ENCODE measurements at regions not wholly inside any gene's neighbourhood (a gene's known extent, or its start where the extent isn't known, plus 50 kb on each side); places are given as distances from the start of the nearest gene placed in this dataset.

DNA sequence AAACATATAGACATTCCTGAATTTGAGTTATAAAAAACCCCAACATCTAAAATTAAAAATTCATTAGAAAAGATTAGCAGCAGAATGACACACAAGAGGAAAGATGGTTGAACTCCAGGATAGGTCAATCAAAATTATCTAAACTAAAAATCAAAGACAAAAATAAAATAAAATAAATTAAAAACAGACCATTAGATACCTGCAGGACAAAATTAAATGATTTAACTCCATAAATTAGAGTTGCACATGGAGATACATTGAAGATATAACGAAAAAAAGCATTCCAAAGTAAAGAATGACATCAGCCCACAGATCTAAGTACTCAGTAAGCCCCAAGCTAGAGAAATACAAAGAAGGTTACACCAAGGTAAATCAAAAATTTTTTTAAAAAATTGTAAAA, 226.1 kb upstream of the SORCS1 start:
- DNase-seq, result no peak

DNA sequence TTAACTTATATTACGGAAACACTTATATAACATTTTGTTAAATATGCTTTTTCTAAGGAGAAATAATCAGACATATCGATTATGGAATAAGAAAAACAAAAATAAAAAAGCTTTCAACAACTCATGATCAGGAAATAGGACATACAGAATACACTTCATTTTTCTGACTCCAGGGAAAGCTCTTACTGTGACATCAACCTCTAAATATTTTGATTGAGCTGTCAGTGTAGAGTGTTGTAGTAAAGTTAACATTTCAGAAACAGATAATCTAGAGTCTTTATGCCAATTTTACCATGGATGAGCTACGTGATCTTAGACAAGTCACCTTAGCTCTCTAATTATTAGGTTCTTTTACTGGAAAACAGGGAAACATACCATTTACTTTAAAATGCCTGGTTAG, 218.9 kb upstream of the SORCS1 start:
- DNase-seq, result no peak

DNA sequence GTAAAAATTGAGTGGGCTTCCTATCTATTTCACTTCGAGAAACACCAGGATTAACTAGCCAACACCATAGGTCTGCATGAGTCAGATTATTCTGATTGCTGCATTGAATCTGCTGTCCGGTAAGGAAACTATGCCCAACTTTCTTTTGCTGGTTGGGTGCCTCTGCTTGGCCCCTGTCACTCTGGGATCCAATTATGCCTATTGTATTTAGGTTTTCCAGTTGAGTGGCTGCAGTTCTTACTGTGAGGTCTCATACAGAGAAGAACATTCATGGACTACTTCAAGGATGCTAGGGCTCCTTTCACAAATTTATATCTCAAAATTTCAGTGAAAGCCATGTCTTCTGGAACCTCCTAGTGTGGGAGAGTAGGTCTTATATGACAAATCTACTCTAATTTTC, 215.1 kb upstream of the SORCS1 start:
- DNase-seq, result no peak

DNA sequence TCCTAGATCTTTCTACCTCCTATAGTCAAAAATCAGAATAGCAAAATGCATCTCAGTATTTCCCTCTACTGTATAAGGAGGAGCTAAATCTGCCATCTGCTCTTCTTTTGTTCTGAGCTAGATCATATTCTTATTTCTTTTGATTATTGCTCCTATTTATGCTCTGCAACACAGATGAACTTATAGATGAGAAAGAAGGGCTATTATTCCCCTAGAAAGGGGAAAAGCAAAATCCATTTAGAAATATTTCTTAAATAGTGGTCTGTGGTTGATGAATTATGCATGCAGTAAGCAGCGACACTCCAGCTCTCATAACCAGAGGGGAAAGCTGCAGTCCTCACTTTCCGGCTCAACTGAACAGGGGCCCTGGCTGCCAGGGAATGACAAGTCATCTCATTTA, 207.3 kb upstream of the SORCS1 start:
- DNase-seq, result no peak

DNA sequence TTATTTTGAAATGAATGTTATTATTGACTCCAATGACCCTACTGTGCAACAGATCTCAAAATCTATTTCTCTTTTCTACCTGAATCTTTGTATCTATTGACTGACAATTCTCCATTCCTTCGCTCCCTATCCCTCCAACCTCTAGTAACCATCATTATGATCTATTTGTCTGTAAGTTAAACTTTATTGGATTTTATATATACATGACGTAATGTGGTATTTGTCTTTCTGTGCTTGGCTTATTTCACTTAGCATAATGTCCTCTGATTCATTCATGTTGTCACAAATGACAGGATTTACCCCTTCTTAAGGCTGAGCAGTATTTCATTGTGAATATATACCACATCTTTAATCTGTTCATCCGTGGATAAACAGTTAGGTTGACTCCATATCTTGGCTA, 200.4 kb upstream of the SORCS1 start:
- no peak for DNase-seq

DNA sequence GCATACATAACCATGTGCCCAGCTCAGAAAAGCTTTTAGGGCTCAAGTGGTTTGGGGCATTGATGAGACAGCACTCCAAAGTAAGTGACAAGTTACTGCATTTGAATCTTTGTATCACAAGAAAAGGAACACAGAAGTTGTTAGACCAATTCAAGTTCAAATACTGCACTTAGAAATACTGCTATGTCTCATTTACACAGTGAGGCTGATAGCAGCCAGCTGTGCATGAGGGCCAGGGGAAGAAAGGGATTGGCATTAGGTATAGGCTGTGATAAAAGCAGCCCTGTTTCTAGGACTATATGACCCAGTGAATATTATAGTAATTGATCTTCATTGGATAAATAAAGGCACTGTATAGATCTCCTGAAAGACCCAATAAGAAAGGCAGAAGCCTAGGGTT, 197.8 kb upstream of the SORCS1 start:
- DNase-seq, result no peak

DNA sequence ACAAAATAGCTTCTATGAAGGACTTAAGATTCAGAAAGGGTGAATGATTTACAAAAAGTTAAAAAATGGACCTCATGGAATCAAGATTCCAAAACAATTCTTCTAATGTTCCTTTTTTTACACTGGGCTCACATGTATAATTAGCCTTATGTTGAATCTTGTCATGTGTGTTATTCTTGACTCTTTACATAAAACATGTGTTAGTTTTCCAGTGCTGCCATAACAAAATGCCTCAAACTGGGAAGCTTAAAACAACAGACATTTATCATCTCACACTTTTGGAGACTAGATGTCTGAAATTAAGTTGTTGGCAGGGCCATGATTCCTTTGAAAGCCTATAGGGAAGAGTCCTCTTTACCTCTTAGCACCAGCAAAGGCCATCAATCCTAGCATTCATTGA, 192.5 kb upstream of the SORCS1 start:
- DNase-seq, result no peak

DNA sequence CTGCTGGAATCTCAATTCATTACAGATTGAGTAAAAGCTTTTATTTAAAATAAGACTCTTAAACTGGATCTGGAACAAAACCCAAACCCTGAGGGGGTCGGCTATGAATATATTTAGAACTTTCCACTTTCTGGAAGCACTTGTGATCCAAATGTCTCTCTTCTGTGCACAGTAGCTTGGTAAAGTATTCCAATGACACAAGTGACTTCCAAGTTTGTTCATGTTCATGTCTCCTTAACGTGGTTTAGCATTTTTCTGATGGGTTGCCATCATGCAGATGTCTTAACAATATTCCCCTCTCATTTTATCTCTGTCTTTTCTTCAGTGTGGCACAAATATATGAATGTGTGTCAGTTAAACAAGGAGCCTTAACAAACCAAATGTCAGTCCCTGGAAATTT, 191.9 kb upstream of the SORCS1 start:
- no peak for DNase-seq

DNA sequence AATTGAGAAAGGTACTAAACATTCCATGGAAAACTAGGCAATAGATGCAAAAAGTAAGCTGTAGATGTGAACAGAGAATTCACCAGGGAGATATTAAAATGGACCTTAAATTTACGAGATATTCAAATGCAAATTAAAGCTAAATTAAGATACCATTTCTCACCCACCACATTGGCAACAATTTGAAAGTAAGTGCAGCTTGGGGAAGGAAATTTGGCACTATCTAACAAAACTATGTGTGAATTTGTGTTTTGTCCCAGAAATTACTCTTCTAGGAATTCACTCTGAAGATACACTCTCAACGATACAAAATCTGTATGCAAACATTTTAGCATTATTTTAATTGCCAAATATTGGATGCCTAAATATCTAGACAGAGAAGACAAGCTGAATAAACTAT, 178.2 kb upstream of the SORCS1 start:
- DNase-seq, result no peak

DNA sequence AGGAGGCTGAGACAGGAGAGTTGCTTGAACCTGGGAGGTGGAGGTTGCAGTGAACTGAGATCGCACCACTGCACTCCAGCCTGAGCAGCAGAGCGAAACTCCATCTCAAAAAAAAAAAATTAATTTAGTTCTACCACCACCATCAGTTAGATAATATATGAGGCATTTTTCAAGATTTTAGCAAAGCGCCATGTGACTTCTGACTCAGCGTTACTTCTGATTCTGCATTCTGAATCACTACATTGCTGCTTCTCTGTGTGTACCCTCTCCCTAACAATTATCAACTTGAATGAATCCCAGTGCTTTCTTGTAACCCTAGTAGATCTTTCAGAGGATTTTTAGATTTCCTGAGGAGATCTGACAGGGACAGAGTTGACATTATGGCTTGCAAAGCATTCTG, 176.8 kb upstream of the SORCS1 start:
- no peak for DNase-seq

DNA sequence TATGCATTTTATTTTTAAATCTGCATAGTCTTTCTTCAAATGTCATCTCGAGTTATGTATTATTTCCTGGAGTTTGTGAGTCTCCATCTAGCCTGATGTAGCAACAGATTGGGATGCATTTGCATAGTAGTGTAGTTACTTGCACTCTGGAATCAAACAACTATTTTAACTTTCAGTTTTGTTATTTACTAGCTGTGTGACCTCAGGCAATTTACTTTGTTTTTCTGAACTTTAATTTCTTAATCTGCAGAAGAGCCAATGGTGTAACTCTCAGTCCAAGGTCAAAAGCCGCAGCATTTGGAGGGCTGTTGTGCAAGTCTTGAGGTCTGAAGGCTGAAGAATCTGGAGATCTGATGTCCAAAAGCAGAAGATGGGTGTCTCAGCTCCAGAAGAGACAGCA, 175.8 kb upstream of the SORCS1 start:
- no peak for DNase-seq

DNA sequence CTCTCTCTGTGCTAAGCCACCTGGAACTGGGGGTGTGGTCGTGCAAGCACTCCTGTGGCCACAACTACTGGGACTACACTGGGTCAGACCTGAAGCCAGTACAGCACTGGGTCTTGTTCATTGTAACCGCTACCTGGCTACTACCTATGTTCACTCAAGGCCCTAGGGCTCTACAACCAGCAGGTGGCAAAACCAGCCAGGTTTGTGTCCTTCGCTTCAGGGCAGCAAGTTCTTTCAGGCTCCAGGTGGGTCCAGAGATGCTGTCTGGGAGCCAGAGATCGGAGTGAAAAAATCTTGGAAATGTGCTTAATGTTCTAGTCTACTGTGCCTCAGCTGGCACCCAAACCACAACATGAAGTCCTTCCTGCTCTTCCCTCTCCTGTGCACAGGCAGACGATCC, 171.6 kb upstream of the SORCS1 start:
- no peak for DNase-seq

DNA sequence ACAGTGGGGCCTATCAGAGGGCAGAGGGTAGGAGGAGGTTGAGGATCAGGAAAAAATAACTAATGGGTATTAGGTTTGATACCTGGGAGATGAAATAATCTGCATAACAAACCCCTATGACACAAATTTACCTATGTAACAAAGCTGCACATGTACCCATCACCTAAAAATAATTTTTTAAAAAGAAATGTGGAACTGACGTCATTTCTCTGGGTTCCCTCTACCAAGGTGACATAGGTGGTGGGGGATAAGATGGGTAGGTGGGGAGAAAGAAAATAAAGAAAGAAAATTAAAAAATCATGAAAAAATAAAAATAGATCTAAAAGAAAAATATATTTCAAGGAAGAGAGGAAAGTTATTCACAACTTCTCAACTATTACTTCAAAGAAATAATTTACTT, 153.1 kb upstream of the SORCS1 start:
- DNase-seq, result no peak

DNA sequence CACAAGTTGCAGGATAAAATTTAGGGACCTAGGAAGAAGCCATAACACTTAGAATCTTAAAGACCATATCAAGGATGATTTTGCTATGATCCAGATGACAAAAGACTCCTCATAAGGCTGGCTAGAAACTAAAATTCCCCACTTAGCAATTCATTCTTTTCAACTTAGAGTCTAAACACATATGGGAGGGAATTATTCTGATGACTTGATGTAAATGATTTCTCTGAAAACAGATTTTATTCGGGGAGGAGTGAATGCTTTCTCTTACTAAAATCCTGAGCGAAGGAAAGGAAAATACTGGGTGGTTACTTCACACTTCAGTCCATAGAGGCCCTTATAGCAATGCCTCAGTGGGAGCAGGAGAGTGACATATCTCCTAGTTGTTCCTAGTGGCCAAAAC, 138.7 kb upstream of the SORCS1 start:
- no peak for DNase-seq

DNA sequence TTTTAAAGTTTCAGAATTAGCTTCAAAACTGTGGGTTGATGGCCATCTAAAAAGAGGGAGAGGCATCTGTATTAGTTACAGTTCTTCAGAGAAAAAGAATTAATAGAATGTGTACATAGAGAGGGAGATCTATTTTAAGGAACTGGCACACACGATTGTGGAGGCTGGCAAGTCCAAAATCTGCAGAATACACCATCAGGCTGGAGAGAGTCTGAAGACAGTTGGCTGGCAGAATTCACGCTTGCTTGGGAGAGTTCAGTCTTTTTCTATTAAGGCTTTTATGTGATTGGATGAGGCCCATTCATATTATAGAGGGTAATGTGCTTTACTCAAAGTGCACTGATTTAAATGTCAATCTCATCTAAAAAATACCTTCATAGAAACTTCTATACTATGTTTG, 135.1 kb upstream of the SORCS1 start:
- no peak for DNase-seq

DNA sequence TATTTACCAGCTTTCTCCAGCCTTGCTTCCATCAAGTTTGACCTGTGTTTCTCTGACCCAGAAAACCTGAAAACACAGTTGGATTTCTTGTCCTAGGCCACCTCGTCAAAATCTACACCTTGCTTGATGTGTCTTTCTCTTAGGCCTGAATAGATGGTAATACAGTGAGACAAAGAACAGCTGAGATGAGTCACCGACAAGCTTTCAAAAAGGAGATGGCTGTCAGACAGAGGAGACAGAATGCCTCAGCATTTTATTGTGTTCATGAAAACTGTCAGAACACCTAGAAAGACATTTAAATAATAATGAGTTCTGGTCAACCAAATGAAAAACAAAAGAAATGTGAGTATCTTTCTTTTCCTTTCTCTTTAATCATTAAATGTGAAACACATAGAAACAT, 119.7 kb upstream of the SORCS1 start:
- no peak for DNase-seq

DNA sequence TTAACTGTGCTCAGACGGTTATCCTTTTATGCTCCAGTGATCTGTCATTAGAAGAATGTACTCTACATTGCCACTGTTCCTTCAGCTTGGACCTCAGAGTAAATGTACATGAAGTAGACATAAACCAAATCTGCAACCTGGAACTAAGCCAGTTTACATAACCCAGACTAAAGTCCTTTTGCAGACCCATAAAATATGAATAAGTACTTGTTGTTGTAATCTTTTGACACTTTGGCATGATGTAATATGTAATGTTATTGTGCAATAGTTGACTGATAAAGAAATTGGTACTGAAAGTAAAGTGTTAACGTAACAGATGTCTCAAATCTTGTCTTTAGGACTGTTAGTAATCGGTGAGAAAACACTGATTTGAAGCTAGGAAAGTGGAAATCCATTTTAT, 115.8 kb upstream of the SORCS1 start:
- DNase-seq, result no peak

DNA sequence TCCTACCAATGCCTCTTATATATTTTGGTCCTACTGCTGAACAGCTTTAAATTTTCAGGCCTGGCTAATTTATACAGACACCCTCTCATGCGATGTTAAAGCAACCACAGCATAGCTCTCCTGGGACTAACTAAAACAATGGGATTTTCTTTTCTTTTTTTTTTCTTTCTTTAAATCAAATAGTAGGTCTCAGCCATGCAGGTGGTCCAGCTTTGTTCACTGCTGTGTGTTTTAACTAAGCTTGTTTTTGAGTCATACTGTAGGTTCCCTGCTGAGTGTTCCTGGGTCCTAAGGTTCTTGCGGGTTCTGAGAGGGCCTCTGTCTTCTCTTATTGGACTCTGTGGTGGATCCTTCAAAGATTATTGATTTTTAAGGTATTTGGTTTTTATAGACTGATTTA, 113.1 kb upstream of the SORCS1 start:
- DNase-seq, result no peak

DNA sequence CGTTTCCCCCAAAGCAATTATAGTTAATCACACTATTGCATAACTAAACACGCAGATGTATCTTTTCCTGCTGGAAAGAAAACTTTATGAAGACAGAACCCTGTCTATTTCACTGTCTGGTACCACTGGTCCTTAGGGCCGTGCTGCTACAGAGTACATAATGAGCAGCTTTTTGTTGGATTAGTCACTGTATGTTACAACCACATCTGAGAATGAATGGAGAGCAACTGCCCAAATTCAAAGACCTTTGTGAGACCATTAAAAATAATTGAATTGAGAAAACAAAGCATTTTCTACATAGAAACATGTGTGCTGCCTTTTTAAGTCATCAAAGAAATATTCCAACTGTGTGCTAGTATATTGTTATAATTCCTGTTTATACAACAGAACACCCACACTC, 111.3 kb upstream of the SORCS1 start:
- no peak for DNase-seq

DNA sequence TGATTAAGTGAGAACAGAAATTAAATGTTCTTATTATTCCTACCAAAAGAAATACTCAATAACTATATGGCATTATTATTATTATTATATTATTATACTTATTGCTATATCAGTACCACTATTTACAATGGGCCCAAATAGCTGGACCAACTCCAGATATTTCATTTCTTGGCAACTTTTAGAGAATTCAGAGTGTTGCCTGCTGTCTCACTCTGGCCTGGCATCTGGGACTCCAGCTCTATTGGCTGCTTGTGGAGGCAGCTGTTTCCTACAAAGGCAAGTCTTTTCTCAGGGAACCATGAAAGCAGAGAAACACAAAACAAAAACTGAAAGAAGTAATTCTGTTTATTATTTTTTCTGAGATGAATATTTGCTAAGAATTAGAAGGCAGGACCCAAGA, 105.1 kb upstream of the SORCS1 start:
- no peak for DNase-seq

DNA sequence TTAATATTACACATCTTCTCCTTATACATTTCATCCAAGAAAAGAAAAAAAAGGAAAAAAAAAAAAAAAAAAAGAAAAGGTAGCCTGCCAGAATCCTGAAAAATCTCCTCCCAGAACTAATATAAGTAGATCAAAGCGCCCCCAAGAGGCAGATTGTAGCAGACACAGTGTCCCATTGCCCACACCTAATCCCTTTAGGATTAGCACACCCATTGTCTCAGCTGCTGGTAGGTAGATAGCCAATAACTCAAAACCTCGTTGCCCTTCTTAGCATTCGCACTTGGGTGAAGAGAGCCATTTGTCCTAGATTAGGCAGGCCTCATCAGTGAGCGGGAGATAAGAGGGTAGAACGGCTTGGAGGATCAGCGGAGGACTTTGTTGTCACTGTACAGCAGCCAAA, 100.2 kb upstream of the SORCS1 start:
- no peak for DNase-seq

DNA sequence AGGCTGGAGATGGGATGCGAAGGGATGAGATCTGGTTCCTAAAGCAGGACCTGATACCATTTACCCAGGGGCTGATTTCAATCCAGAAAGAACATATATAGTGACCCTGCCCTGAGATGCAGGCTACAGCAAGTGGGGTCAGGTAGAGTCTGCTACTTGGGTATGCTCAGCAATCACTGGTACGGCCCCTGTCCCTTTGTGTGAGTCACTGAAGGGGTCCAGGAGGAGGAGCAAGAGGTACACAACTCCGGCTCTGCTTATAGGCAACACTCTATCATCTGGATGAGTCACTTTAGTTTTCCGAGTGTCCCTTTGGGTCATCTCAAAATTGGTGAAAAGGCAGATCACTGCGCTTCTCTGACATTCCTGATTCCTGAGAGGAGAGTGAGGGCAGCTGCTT, 79.6 kb upstream of the SORCS1 start:
- DNase-seq, result no peak

DNA sequence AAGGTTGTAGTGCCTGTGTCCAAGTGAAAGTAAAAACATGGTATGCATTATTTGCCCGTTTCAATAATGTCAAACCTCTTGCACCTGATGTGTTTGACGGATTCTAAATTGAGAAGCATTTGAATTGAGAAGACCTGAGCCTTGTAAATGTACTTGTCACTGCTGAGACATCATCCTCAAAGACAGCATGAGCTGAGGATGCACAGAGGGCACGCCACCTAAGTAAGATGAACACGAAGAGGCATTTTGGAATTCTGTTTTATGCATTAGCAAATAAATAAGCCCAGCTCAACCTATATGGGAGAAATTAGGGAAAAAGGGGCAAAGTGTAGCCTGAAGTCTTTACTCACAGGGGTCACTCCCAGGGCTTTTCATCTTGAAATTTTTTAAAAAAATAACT, 73.8 kb upstream of the SORCS1 start:
- no peak for DNase-seq

DNA sequence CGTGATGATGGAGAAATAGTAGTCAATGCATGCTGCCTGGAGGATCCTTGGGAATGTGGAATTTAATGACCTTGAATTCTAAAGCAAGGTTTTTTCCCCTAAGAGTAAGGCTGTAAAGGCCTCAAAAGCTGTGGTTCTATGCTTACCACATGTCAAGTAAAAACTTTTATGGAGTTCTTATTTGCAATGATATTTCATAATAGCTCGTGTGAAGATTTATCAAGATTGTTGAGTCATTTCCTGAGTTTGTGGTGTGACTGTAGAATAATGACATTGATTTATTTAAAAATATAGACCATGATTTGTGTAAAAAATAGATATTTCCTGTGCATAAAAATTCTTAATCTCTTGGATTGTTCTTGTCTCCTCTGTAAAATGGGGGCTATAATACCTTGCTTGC, 67.5 kb upstream of the SORCS1 start:
- no peak for DNase-seq

DNA sequence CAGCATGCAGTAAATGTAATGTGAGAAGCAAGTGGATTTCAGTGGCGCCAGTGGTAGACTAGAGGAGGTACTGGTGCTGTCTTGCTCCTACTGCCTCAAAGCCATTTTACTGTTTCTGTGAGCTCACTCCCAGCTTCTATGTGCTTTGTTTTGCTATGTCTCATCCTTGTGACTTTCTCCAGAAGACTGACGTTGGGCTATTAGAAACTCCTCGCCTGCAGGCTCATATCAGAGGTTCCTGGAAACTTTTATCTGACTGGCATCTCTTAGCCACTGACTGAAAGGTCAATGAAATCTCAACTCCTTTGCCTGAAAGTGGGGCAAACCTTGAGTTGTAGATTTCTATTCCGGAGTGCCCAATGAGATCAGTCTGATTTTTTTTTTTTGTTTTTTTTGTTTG, 66.4 kb upstream of the SORCS1 start:
- DNase-seq, result no peak

DNA sequence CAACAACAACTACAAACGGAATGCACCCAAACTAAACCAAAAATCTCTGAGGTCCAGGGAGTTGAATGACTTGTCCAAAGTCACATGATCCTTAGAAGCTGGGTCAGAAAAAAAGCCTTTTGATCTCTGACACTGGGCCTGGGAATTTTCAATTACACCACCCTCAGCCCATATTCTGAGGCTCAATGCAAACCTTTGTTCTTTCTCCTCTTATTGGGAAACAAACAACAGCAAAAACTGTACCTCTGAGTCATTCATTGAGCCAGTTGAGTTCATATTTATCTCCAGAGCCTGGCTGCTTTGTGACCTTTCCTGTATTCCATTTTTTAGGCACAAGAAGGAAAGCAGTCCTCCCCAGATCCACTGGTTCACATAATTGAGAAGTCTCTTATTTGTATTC, 51.2 kb upstream of the SORCS1 start:
- no peak for DNase-seq

All from CD4-positive, alpha-beta T cell treated with Interferon alpha-2 for 1 hour (primary cell).